ENCODE measurements at regions not wholly inside any gene's neighbourhood (a gene's known extent, or its start where the extent isn't known, plus 50 kb on each side); places are given as distances from the start of the nearest gene placed in this dataset.

DNA sequence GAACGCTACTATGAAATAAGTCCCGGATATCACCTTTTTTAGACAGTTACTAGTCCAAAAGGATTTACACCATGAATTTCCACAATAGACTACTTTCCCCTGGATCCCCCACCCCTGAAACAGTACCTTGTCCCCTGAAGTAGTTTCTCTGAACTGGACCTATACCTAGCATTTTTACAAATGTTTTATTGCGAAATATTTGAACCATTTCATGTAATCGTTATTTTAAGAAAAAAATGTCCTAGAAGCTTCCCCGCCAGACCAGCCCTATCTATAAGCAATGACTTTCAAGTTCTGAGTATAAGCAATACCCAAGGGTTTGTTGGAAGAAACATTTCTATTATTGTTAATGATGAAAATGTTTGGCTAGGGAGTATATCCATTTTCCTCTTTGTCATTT, 517.8 kb upstream of the IGFBP7 start:
- TF ChIP-seq, protein P1, sequence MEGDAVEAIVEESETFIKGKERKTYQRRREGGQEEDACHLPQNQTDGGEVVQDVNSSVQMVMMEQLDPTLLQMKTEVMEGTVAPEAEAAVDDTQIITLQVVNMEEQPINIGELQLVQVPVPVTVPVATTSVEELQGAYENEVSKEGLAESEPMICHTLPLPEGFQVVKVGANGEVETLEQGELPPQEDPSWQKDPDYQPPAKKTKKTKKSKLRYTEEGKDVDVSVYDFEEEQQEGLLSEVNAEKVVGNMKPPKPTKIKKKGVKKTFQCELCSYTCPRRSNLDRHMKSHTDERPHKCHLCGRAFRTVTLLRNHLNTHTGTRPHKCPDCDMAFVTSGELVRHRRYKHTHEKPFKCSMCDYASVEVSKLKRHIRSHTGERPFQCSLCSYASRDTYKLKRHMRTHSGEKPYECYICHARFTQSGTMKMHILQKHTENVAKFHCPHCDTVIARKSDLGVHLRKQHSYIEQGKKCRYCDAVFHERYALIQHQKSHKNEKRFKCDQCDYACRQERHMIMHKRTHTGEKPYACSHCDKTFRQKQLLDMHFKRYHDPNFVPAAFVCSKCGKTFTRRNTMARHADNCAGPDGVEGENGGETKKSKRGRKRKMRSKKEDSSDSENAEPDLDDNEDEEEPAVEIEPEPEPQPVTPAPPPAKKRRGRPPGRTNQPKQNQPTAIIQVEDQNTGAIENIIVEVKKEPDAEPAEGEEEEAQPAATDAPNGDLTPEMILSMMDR (IDR thresholded peaks at IDR 0.05; ENCODE audit: poor library complexity, severe bottlenecking), result no peak
- no peak for TF ChIP-seq RAD21 (conservative IDR thresholded peaks at IDR 0.05)
- TF ChIP-seq MXI1 (conservative IDR thresholded peaks at IDR 0.05; ENCODE audit: poor library complexity, severe bottlenecking), result no peak
- TF ChIP-seq, protein P2, sequence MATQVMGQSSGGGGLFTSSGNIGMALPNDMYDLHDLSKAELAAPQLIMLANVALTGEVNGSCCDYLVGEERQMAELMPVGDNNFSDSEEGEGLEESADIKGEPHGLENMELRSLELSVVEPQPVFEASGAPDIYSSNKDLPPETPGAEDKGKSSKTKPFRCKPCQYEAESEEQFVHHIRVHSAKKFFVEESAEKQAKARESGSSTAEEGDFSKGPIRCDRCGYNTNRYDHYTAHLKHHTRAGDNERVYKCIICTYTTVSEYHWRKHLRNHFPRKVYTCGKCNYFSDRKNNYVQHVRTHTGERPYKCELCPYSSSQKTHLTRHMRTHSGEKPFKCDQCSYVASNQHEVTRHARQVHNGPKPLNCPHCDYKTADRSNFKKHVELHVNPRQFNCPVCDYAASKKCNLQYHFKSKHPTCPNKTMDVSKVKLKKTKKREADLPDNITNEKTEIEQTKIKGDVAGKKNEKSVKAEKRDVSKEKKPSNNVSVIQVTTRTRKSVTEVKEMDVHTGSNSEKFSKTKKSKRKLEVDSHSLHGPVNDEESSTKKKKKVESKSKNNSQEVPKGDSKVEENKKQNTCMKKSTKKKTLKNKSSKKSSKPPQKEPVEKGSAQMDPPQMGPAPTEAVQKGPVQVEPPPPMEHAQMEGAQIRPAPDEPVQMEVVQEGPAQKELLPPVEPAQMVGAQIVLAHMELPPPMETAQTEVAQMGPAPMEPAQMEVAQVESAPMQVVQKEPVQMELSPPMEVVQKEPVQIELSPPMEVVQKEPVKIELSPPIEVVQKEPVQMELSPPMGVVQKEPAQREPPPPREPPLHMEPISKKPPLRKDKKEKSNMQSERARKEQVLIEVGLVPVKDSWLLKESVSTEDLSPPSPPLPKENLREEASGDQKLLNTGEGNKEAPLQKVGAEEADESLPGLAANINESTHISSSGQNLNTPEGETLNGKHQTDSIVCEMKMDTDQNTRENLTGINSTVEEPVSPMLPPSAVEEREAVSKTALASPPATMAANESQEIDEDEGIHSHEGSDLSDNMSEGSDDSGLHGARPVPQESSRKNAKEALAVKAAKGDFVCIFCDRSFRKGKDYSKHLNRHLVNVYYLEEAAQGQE (IDR thresholded peaks at IDR 0.05; ENCODE audit: borderline replicate concordance), result no peak
- TF ChIP-seq TAF1 (IDR thresholded peaks at IDR 0.05; ENCODE audit: low read depth), result no peak
- TF ChIP-seq POLR2AphosphoS5 (IDR thresholded peaks at IDR 0.05), result no peak
- no peak for TF ChIP-seq SMC3 (conservative IDR thresholded peaks at IDR 0.05; ENCODE audit: poor library complexity)
